Aorta (tissue), 5 donors: ENCODE measurements at regions not wholly inside any gene's neighbourhood (a gene's known extent, or its start where the extent isn't known, plus 50 kb on each side); places are given as distances from the start of the nearest gene placed in this dataset.

ENCODE experiments used
- ATAC-seq: fragments of 200-7000 bp; cut with Tn5 transposase; one replicate; pipeline ENCODE4 v1.9.1; 2022; ENCODE audit warnings: moderate library complexity; ENCODE audit not compliant: low FRiP score
- DNase-seq, 2 donors: peaks; one replicate each; pipeline ENCODE4 v3.0.0-alpha.2; 2020
- H3K27ac ChIP-seq, 2 donors: one replicate each; pipeline ENCODE4 v1.5.1; 2013; ENCODE audit warnings: low read length in 2 of 2, mild to moderate bottlenecking in 2 of 2, moderate library complexity in 2 of 2, control low read depth in 1 of 2, inconsistent platforms in 1 of 2, low read depth in 1 of 2
- H3K27me3 ChIP-seq, 2 donors: one replicate each; pipeline ENCODE4 v1.6.1; 2013; ENCODE audit warnings: control low read depth in 1 of 2, low read length in 1 of 2, mild to moderate bottlenecking in 1 of 2, moderate library complexity in 1 of 2; ENCODE audit not compliant: insufficient read depth in 2 of 2, control insufficient read depth in 1 of 2
- H3K36me3 ChIP-seq, 2 donors: one replicate each; pipeline ENCODE4 v1.6.1; 2013; ENCODE audit warnings: control low read depth in 1 of 2, low read length in 1 of 2, mild to moderate bottlenecking in 1 of 2; ENCODE audit not compliant: insufficient read depth in 2 of 2, control insufficient read depth in 1 of 2
- H3K4me1 ChIP-seq, 2 donors: one replicate each; pipeline ENCODE4 v1.6.1; 2013; ENCODE audit warnings: low read length in 2 of 2, control low read depth in 1 of 2, mild to moderate bottlenecking in 1 of 2, moderate library complexity in 1 of 2; ENCODE audit not compliant: insufficient read depth in 2 of 2, control insufficient read depth in 1 of 2
- H3K4me3 ChIP-seq, 2 donors: one replicate each; pipeline ENCODE4 v1.5.1; 2013; ENCODE audit warnings: low read length in 2 of 2, control low read depth in 1 of 2, mild to moderate bottlenecking in 1 of 2
- H3K9me3 ChIP-seq: one replicate; pipeline ENCODE4 v1.6.1; 2013; ENCODE audit warnings: mild to moderate bottlenecking, low read length; ENCODE audit not compliant: control insufficient read depth
- WGBS, 2 donors: extraction: QIAGEN DNeasy Blood & Tissue Kit; methylation state at CpG; one replicate each; pipeline ENCODE4 v1.1.7; 2013; 5-methylcytosine and 5-hydroxymethylcytosine counted together
- intact Hi-C, 2 donors: fragments of 100-400 bp; cut with DNase I; formaldehyde crosslinking; loops; one replicate each; pipeline versions ENCODE4 v1.14.2 to v1.15.0; 2022
- donor health status: healthy with polysubstance abuse.
- donor health status: Bipolar disorder and iron deficiency.
- donor health status: DM: no; HTN: no; CAD: no.
- donor health status: DM: no; HTN: no; CAD: no.
- donor health status: DM: yes; HTN: yes; CAD: no.

GRCh38 chr6:44050872-44051505 is 76.3 kb downstream of the MRPL14 start:
- ATAC-seq (no peak), DNase-seq (peak; percentile 50 to 69)
- no peaks in the 10 kb centered on the region for H3K9me3 ChIP-seq
- no peak overlapping the region for H3K27ac ChIP-seq
- intact Hi-C loops = no loop called here
- no peaks in the 10 kb centered on the region for H3K27me3 ChIP-seq
- H3K4me3 ChIP-seq = no peak overlapping the region
- 38 to 41% methylated on average over 7 of the region's 7 CpGs for WGBS, 2 donors
- H3K36me3 ChIP-seq = no peaks in the 10 kb centered on the region
- no peaks in the 10 kb centered on the region for H3K4me1 ChIP-seq

- no peak for ATAC-seq
- WGBS, 2 donors = 68 to 73% methylated on average over 6 of the region's 6 CpGs
- H3K9me3 ChIP-seq = no peaks in the 10 kb centered on the region
- no peak overlapping the region for H3K27ac ChIP-seq
- H3K27me3 ChIP-seq = no peaks in the 10 kb centered on the region
- no peaks in the 10 kb centered on the region for H3K4me1 ChIP-seq
- intact Hi-C loops = no loop called here
- H3K36me3 ChIP-seq = no peaks in the 10 kb centered on the region
- peak; percentile 12 to 35 for DNase-seq
- no peak overlapping the region for H3K4me3 ChIP-seq
Observed at GRCh38 chr6:44049989-44050871, 77.0 kb downstream of the MRPL14 start.

- Histone ChIP-seq H3K4me3 (no peak overlapping the region), H3K36me3 (no peaks in the 10 kb centered on the region), H3K27me3 (no peaks in the 10 kb centered on the region), H3K4me1 (no peaks in the 10 kb centered on the region), H3K27ac (no peak overlapping the region), H3K9me3 (no peaks in the 10 kb centered on the region)
- 61 to 69% methylated on average over 6 of the region's 6 CpGs for WGBS, 2 donors
- intact Hi-C loops = no loop called here
- ATAC-seq = no peak
- peak; percentile 36 to 38 for DNase-seq
Observed at GRCh38 chr6:44049163-44049988, 77.9 kb downstream of the MRPL14 start.

GRCh38 chr6:44048277-44048676 is 79.0 kb downstream of the MRPL14 start:
- WGBS, 2 donors = 92 to 98% methylated on average over 6 of the region's 6 CpGs
- no peak for ATAC-seq
- no peaks in the 10 kb centered on the region for H3K9me3 ChIP-seq
- H3K36me3 ChIP-seq = no peaks in the 10 kb centered on the region
- no peak overlapping the region for H3K27ac ChIP-seq
- H3K27me3 ChIP-seq = no peaks in the 10 kb centered on the region
- DNase-seq = peak; percentile 29 to 38
- intact Hi-C loops = no loop called here
- H3K4me1 ChIP-seq = no peaks in the 10 kb centered on the region
- H3K4me3 ChIP-seq = no peak overlapping the region

- no peak overlapping the region for H3K4me3 ChIP-seq
- H3K27me3 ChIP-seq = no peaks in the 10 kb centered on the region
- no peaks in the 10 kb centered on the region for H3K36me3 ChIP-seq
- intact Hi-C loops = no loop called here
- no peak overlapping the region for H3K27ac ChIP-seq
- ATAC-seq = no peak
- H3K9me3 ChIP-seq = no peaks in the 10 kb centered on the region
- H3K4me1 ChIP-seq = no peaks in the 10 kb centered on the region
- peak; percentile 4 to 47 for DNase-seq
- WGBS, 2 donors = 90 to 95% methylated on average over 3 of the region's 3 CpGs
Observed at GRCh38 chr6:44047801-44048200, 79.5 kb downstream of the MRPL14 start.

- intact Hi-C loops = no loop called here
- 86 to 87% methylated on average over 2 of the region's 2 CpGs for WGBS, 2 donors
- Histone ChIP-seq H3K36me3 (no peaks in the 10 kb centered on the region), H3K4me3 (no peak overlapping the region), H3K4me1 (no peaks in the 10 kb centered on the region), H3K9me3 (no peaks in the 10 kb centered on the region), H3K27me3 (no peaks in the 10 kb centered on the region), H3K27ac (no peak overlapping the region)
- ATAC-seq (no peak), DNase-seq (peak; percentile 20 to 42)
Observed at GRCh38 chr6:44047179-44047546, 80.1 kb downstream of the MRPL14 start.

GRCh38 chr6:44046516-44047178 is 80.6 kb downstream of the MRPL14 start:
- WGBS, 2 donors = 85 to 88% methylated on average over 6 of the region's 6 CpGs
- Histone ChIP-seq H3K9me3 (no peaks in the 10 kb centered on the region), H3K27me3 (no peaks in the 10 kb centered on the region), H3K4me3 (no peak overlapping the region), H3K4me1 (no peaks in the 10 kb centered on the region), H3K27ac (no peak overlapping the region), H3K36me3 (no peaks in the 10 kb centered on the region)
- ATAC-seq (no peak), DNase-seq (peak; percentile 42 to 52)
- intact Hi-C loops = no loop called here

GRCh38 chr6:44045672-44046015 is 81.6 kb downstream of the MRPL14 start:
- H3K4me3 ChIP-seq = no peak overlapping the region
- no peaks in the 10 kb centered on the region for H3K27me3 ChIP-seq
- no peaks in the 10 kb centered on the region for H3K9me3 ChIP-seq
- no peaks in the 10 kb centered on the region for H3K36me3 ChIP-seq
- ATAC-seq (peak; percentile 67), DNase-seq (peak in 1 of 2 donors; percentile 68)
- whole genome bisulfite sequencing, 2 donors = 13% methylated on average over 1 of the region's 1 CpG; no CpG with 5 or more reads in 1 of the 2 donors
- no peaks in the 10 kb centered on the region for H3K4me1 ChIP-seq
- intact Hi-C loops = no loop called here
- H3K27ac ChIP-seq = no peak overlapping the region
